ENCODE measurements at regions not wholly inside any gene's neighbourhood (a gene's known extent, or its start where the extent isn't known, plus 50 kb on each side); places are given as distances from the start of the nearest gene placed in this dataset.
A peak's percentile ranks its signal among the peaks of the same experiment; 100 is the strongest.
"Not testable (repeated sequence)": the region's sequence is repeated elsewhere in the genome, so short reads cannot be mapped to it uniquely, and the experiment has no call there.

GRCh38 chr21:23574932-23575331 lies 2032.3 kb downstream of the MRPL39 start:
- no peak for TF ChIP-seq FOXP2 (optimal IDR thresholded peaks at IDR 0.05; ENCODE audit: control extremely low read depth, extremely low read length, insufficient read depth)
- TF ChIP-seq POLR2AphosphoS5 (IDR thresholded peaks at IDR 0.05; ENCODE audit: borderline replicate concordance, low read depth, low read length): no peak
- TF ChIP-seq EZH2 (IDR thresholded peaks at IDR 0.05): no peak
- H3K27ac ChIP-seq: no peak overlapping the region
- H3K9ac ChIP-seq (ENCODE audit: insufficient read length): no peak overlapping the region
- DNase-seq (ENCODE audit: low read depth, low spot score): no peak
- no peaks in the 10 kb centered on the region for H3K9me3 ChIP-seq (ENCODE audit: low read depth, low read length)
- no peaks in the 10 kb centered on the region for H3K36me3 ChIP-seq (ENCODE audit: insufficient read depth, low read length)
- H3K4me3 ChIP-seq: no peak overlapping the region

- H3K4me3 ChIP-seq; H3K27ac ChIP-seq; H3K9ac ChIP-seq (ENCODE audit: insufficient read length): not testable (repeated sequence)
Observed at GRCh38 chr21:23548924-23549323, 2058.4 kb downstream of the MRPL39 start.

GRCh38 chr21:23543333-23543732 lies 2063.9 kb downstream of the MRPL39 start:
- H3K4me3 ChIP-seq: no peak overlapping the region
- TF ChIP-seq POLR2AphosphoS5 (IDR thresholded peaks at IDR 0.05; ENCODE audit: borderline replicate concordance, low read depth, low read length) (no peak), FOXP2 (optimal IDR thresholded peaks at IDR 0.05; ENCODE audit: control extremely low read depth, extremely low read length, insufficient read depth) (no peak), EZH2 (IDR thresholded peaks at IDR 0.05) (no peak)
- H3K9me3 ChIP-seq (ENCODE audit: low read depth, low read length): no peaks in the 10 kb centered on the region
- DNase-seq (ENCODE audit: low read depth, low spot score): no peak
- H3K36me3 ChIP-seq (ENCODE audit: insufficient read depth, low read length): no peaks in the 10 kb centered on the region
- H3K9ac ChIP-seq (ENCODE audit: insufficient read length): no peak overlapping the region
- H3K27ac ChIP-seq: no peak overlapping the region

More at GRCh38 chr21:23548924-23549323, 2058.4 kb downstream of the MRPL39 start:
- H3K36me3 ChIP-seq (ENCODE audit: insufficient read depth, low read length); DNase-seq (ENCODE audit: low read depth, low spot score); H3K9me3 ChIP-seq (ENCODE audit: low read depth, low read length): not testable (repeated sequence)

- no peak for TF ChIP-seq EZH2 (IDR thresholded peaks at IDR 0.05)
- no peak for TF ChIP-seq FOXP2 (optimal IDR thresholded peaks at IDR 0.05; ENCODE audit: control extremely low read depth, extremely low read length, insufficient read depth)
- TF ChIP-seq POLR2AphosphoS5 (IDR thresholded peaks at IDR 0.05; ENCODE audit: borderline replicate concordance, low read depth, low read length): no peak
- Histone ChIP-seq H3K9me3 (ENCODE audit: low read depth, low read length) (no peaks in the 10 kb centered on the region), H3K9ac (ENCODE audit: insufficient read length) (no peak overlapping the region), H3K4me3 (no peak overlapping the region), H3K27ac (no peak overlapping the region), H3K36me3 (ENCODE audit: insufficient read depth, low read length) (no peaks in the 10 kb centered on the region)
- DNase-seq (ENCODE audit: low read depth, low spot score): no peak
Observed at GRCh38 chr21:23542097-23542496, 2065.2 kb downstream of the MRPL39 start.

- Histone ChIP-seq H3K4me3 (no peak overlapping the region), H3K27ac (no peak overlapping the region), H3K9me3 (ENCODE audit: low read depth, low read length) (no peaks in the 10 kb centered on the region), H3K36me3 (ENCODE audit: insufficient read depth, low read length) (no peaks in the 10 kb centered on the region), H3K9ac (ENCODE audit: insufficient read length) (no peak overlapping the region)
- TF ChIP-seq EZH2 (IDR thresholded peaks at IDR 0.05) (no peak), FOXP2 (optimal IDR thresholded peaks at IDR 0.05; ENCODE audit: control extremely low read depth, extremely low read length, insufficient read depth) (no peak), POLR2AphosphoS5 (IDR thresholded peaks at IDR 0.05; ENCODE audit: borderline replicate concordance, low read depth, low read length) (no peak)
- no peak for DNase-seq (ENCODE audit: low read depth, low spot score)
Observed at GRCh38 chr21:23541571-23541970, 2065.7 kb downstream of the MRPL39 start.

- no peak for DNase-seq (ENCODE audit: low read depth, low spot score)
- no peak overlapping the region for H3K4me3 ChIP-seq
- TF ChIP-seq FOXP2 (optimal IDR thresholded peaks at IDR 0.05; ENCODE audit: control extremely low read depth, extremely low read length, insufficient read depth): no peak
- TF ChIP-seq EZH2 (IDR thresholded peaks at IDR 0.05): no peak
- no peak for TF ChIP-seq POLR2AphosphoS5 (IDR thresholded peaks at IDR 0.05; ENCODE audit: borderline replicate concordance, low read depth, low read length)
Observed at GRCh38 chr21:23534850-23535249, 2072.4 kb downstream of the MRPL39 start.

GRCh38 chr21:23531444-23531843 lies 2075.8 kb downstream of the MRPL39 start:
- Histone ChIP-seq H3K36me3 (ENCODE audit: insufficient read depth, low read length) (no peaks in the 10 kb centered on the region), H3K9me3 (ENCODE audit: low read depth, low read length) (no peaks in the 10 kb centered on the region), H3K4me3 (no peak overlapping the region), H3K9ac (ENCODE audit: insufficient read length) (no peak overlapping the region), H3K27ac (no peak overlapping the region)
- no peak for DNase-seq (ENCODE audit: low read depth, low spot score)
- TF ChIP-seq POLR2AphosphoS5 (IDR thresholded peaks at IDR 0.05; ENCODE audit: borderline replicate concordance, low read depth, low read length) (no peak), FOXP2 (optimal IDR thresholded peaks at IDR 0.05; ENCODE audit: control extremely low read depth, extremely low read length, insufficient read depth) (no peak), EZH2 (IDR thresholded peaks at IDR 0.05) (no peak)

More at GRCh38 chr21:23534850-23535249, 2072.4 kb downstream of the MRPL39 start:
- Histone ChIP-seq H3K9ac (ENCODE audit: insufficient read length) (no peak overlapping the region), H3K36me3 (ENCODE audit: insufficient read depth, low read length) (no peaks in the 10 kb centered on the region), H3K9me3 (ENCODE audit: low read depth, low read length) (no peaks in the 10 kb centered on the region), H3K27ac (no peak overlapping the region)

GRCh38 chr21:23524685-23525084 lies 2082.6 kb downstream of the MRPL39 start:
- no peak overlapping the region for H3K9ac ChIP-seq (ENCODE audit: insufficient read length)

GRCh38 chr21:23522751-23523150 lies 2084.5 kb downstream of the MRPL39 start:
- no peak overlapping the region for H3K4me3 ChIP-seq
- no peak overlapping the region for H3K9ac ChIP-seq (ENCODE audit: insufficient read length)
- DNase-seq (ENCODE audit: low read depth, low spot score): peak; percentile 16
- no peak overlapping the region for H3K27ac ChIP-seq
- no peaks in the 10 kb centered on the region for H3K36me3 ChIP-seq (ENCODE audit: insufficient read depth, low read length)
- TF ChIP-seq EZH2 (IDR thresholded peaks at IDR 0.05): no peak
- TF ChIP-seq FOXP2 (optimal IDR thresholded peaks at IDR 0.05; ENCODE audit: control extremely low read depth, extremely low read length, insufficient read depth): no peak
- no peak for TF ChIP-seq POLR2AphosphoS5 (IDR thresholded peaks at IDR 0.05; ENCODE audit: borderline replicate concordance, low read depth, low read length)
- no peaks in the 10 kb centered on the region for H3K9me3 ChIP-seq (ENCODE audit: low read depth, low read length)

More at GRCh38 chr21:23524685-23525084, 2082.6 kb downstream of the MRPL39 start:
- Histone ChIP-seq H3K36me3 (ENCODE audit: insufficient read depth, low read length) (no peaks in the 10 kb centered on the region), H3K9me3 (ENCODE audit: low read depth, low read length) (no peaks in the 10 kb centered on the region), H3K27ac (no peak overlapping the region), H3K4me3 (no peak overlapping the region)
- TF ChIP-seq POLR2AphosphoS5 (IDR thresholded peaks at IDR 0.05; ENCODE audit: borderline replicate concordance, low read depth, low read length) (no peak), FOXP2 (optimal IDR thresholded peaks at IDR 0.05; ENCODE audit: control extremely low read depth, extremely low read length, insufficient read depth) (no peak), EZH2 (IDR thresholded peaks at IDR 0.05) (no peak)
- DNase-seq (ENCODE audit: low read depth, low spot score): no peak

All from SK-N-MC (cell line).